ENCODE measurements at regions not wholly inside any gene's neighbourhood (a gene's known extent, or its start where the extent isn't known, plus 50 kb on each side); places are given as distances from the start of the nearest gene placed in this dataset.

DNA sequence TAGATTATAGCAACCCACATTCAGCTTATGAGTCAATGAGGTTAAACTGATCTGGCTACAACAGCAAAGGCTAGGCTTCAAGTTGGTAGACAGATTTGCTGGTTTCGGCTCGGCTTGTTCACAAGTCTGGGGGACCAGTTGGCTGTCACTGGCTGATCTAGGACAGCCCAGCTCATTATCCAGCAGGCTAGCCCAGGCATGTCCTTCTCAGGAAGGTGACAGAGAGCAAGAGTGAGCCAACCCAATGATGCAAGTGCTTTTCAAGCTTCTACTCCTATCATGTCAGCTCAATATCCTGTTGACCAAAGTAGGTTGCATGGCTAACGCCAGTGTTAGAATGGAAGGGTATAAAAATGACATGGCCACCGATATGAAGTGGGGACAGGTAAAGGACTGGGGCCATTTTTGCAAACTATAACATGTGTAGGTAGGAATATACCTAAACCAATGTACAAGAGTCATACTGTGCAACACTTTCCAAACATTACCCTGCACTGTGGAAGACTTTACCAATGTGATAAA is 220.9 kb upstream of the SOX21 start:
- no peak for TF ChIP-seq YY1 (IDR thresholded peaks at IDR 0.05; ENCODE audit: insufficient read depth, insufficient read length)
- TF ChIP-seq SUZ12 (IDR thresholded peaks at IDR 0.05; ENCODE audit: extremely low read depth, insufficient read depth, insufficient read length), result no peak
- TF ChIP-seq ZNF274 (IDR thresholded peaks at IDR 0.05; ENCODE audit: low read depth, low read length), result no peak

Measured in NT2/D1 (cell line).